Testis (tissue), 2 donors: ENCODE measurements at regions not wholly inside any gene's neighbourhood (a gene's known extent, or its start where the extent isn't known, plus 50 kb on each side); places are given as distances from the start of the nearest gene placed in this dataset.
"Not testable (repeated sequence)": the region's sequence is repeated elsewhere in the genome, so short reads cannot be mapped to it uniquely, and the experiment has no call there.

ENCODE experiments used
- DNase-seq: peaks from one replicate; pipeline ENCODE4 v3.0.0-alpha.2; 2019
- H3K27ac ChIP-seq, 2 donors: fragments of 200-600 bp; sonication (generic); one replicate each; pipeline ENCODE4 v1.5.1; 2019
- H3K27me3 ChIP-seq: fragments of 200-600 bp; sonication (generic); one replicate; pipeline ENCODE4 v1.5.1; 2019
- H3K36me3 ChIP-seq: fragments of 200-600 bp; sonication (generic); one replicate; pipeline ENCODE4 v1.5.1; 2017; ENCODE audit warnings: low read depth; ENCODE audit errors: missing control alignments
- H3K4me1 ChIP-seq: fragments of 200-600 bp; sonication (generic); one replicate; pipeline ENCODE4 v1.5.1; 2019
- H3K4me3 ChIP-seq, 2 donors: fragments of 200-600 bp; sonication (generic); one replicate each; pipeline ENCODE4 v1.5.1; 2017 to 2019
- H3K9me3 ChIP-seq: fragments of 200-600 bp; sonication (generic); one replicate; pipeline ENCODE4 v1.5.1; 2017
- CTCF ChIP-seq, 3 experiments: fragments of 450-650 bp in 2 of 3; fragments of 200-600 bp in 1 of 3; sonication (generic) in 1 of 3; IDR thresholded peaks; one replicate each; pipeline ENCODE4 v1.5.1; 2016 to 2019; ENCODE audit warnings: antibody characterized with exemption in 3 of 3, mild to moderate bottlenecking in 2 of 3, moderate library complexity in 1 of 3
- POLR2A ChIP-seq: fragments of 450-650 bp; IDR thresholded peaks from one replicate; pipeline ENCODE4 v1.6.1; 2017; ENCODE audit warnings: antibody characterized with exemption, mild to moderate bottlenecking, moderate library complexity
- WGBS, 2 donors: methylation state at CpG; one replicate each; pipeline ENCODE4 v1.1.5; 2018; 5-methylcytosine and 5-hydroxymethylcytosine counted together
- intact Hi-C: fragments of 100-400 bp; cut with DNase I; formaldehyde crosslinking; loops from one replicate; pipeline ENCODE4 v1.15.1; 2023; ENCODE audit warnings: low total_unique reads

DNA sequence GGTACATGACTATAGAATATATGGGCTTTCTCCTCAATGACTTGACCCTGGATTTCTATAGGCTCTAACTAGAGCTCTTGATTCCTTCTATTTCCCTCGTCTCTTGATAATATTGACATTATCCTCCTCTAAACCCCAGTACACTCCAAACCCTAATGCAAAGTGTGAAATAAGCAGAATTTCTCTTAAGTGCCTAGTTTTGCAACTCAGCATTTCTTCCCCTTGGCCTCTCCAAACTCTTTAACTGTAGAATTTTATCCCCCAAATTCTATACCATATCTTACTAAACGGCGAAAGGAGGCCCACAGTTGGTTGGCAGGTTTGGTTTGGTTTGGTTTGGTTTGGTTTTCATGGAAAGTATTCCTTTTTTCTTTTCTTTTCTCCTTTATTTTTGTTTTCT, 498.7 kb downstream of the CCER1 start:
- Histone ChIP-seq H3K9me3 (no peaks in the 10 kb centered on the region), H3K36me3 (no peaks in the 10 kb centered on the region), H3K4me1 (no peaks in the 10 kb centered on the region), H3K27ac (no peak overlapping the region), H3K4me3 (no peak overlapping the region), H3K27me3 (no peaks in the 10 kb centered on the region)
- DNase-seq = no peak
- WGBS, 2 donors = 77 to 83% methylated on average over 3 of the region's 3 CpGs
- intact Hi-C loops = no loop called here
- no peak for TF ChIP-seq CTCF (IDR thresholded peaks at IDR 0.05)
- TF ChIP-seq POLR2A = no peak

GRCh38 chr12:90455756-90456155, 499.2 kb downstream of the CCER1 start:
- TF ChIP-seq CTCF (IDR thresholded peaks at IDR 0.05) (no peak), POLR2A (no peak)
- intact Hi-C loops = no loop called here
- no peak overlapping the region for H3K4me3 ChIP-seq
- DNase-seq = no peak
- H3K9me3 ChIP-seq = no peaks in the 10 kb centered on the region
- H3K4me1 ChIP-seq = no peaks in the 10 kb centered on the region
- H3K27me3 ChIP-seq = no peaks in the 10 kb centered on the region
- no peak overlapping the region for H3K27ac ChIP-seq
- 49 to 53% methylated on average over 2 of the region's 2 CpGs for WGBS, 2 donors
- H3K36me3 ChIP-seq = no peaks in the 10 kb centered on the region

DNA sequence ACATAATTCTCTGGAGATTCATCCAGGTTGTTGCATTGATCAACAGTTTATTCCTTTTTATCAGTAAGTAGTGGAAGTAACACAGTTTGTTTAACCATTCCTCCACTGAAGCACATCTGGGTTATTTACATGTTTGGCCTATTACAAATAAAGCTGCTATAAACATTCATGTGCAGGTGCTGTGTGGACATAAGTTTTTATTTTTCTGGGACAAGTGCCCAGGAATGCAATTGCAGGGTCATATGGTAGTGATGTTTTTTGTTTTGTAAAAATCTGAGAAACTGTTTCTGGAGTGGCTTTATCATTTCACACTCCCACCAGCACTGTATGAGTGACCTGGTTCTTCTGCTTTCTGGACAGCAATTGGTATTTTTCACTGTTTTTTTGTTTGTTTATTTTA, 505.4 kb downstream of the CCER1 start:
- intact Hi-C loops = no loop called here
- no peak overlapping the region for H3K27ac ChIP-seq
- H3K27me3 ChIP-seq = no peaks in the 10 kb centered on the region
- H3K9me3 ChIP-seq = no peaks in the 10 kb centered on the region
- H3K36me3 ChIP-seq = no peaks in the 10 kb centered on the region
- H3K4me3 ChIP-seq = no peak overlapping the region
- TF ChIP-seq POLR2A (no peak), CTCF (IDR thresholded peaks at IDR 0.05) (no peak)
- DNase-seq = no peak
- H3K4me1 ChIP-seq = no peaks in the 10 kb centered on the region

GRCh38 chr12:90443466-90443865, 511.5 kb downstream of the CCER1 start:
- DNase-seq, H3K27ac ChIP-seq, H3K4me3 ChIP-seq, H3K9me3 ChIP-seq, intact Hi-C loops, H3K27me3 ChIP-seq, H3K4me1 ChIP-seq, H3K36me3 ChIP-seq: not testable (repeated sequence)
- 88 to 93% methylated on average over 7 of the region's 7 CpGs for WGBS, 2 donors

DNA sequence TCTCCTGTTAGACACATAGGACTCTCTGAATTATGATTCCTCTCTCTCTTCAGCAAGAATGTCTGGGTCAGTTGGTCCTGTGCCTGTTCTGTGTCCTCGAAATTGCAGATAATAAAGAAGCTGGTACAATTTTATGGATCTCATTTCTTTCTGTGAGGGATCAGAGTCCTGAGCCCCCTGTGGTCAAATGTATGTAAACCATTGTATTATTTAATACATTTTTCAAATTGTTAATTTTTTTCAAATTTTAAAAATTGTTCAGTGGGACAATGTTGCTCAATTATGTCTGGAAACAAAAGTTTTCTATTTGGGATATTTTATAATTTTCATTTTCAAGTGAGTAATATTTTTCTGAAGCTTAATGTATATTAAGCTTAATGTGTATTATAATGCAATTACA, 513.5 kb downstream of the CCER1 start:
- Histone ChIP-seq H3K9me3 (no peaks in the 10 kb centered on the region), H3K4me1 (no peaks in the 10 kb centered on the region), H3K27me3 (no peaks in the 10 kb centered on the region), H3K27ac (no peak overlapping the region), H3K4me3 (no peak overlapping the region), H3K36me3 (no peaks in the 10 kb centered on the region)
- no peak for DNase-seq
- WGBS, 2 donors = 71 to 77% methylated on average over 1 of the region's 1 CpG
- TF ChIP-seq CTCF (IDR thresholded peaks at IDR 0.05) (peak in 1 of 3 experiments; percentile 17), POLR2A (no peak)
- intact Hi-C loops = no loop called here
